Smooth muscle cell (in vitro differentiated cells): ENCODE measurements at regions not wholly inside any gene's neighbourhood (a gene's known extent, or its start where the extent isn't known, plus 50 kb on each side); places are given as distances from the start of the nearest gene placed in this dataset.

Experiments used
- DNase-seq: peaks from one replicate; lab custom pipeline; 2025; ENCODE audit not compliant: unreplicated experiment; lab: John Stamatoyannopoulos, UW
- H2AFZ ChIP-seq: fragments of 200-600 bp; sonication (generic); 2 replicates; pipeline ENCODE4 v1.6.0; 2016; ENCODE audit warnings: antibody characterized with exemption, low read depth, mild to moderate bottlenecking
- H3F3A ChIP-seq: fragments of 200-600 bp; sonication (generic); 2 replicates; pipeline ENCODE4 v1.6.0; 2017; ENCODE audit warnings: antibody characterized with exemption, low read depth
- H3K27ac ChIP-seq: fragments of 200-600 bp; sonication (generic); 2 replicates; pipeline ENCODE4 v1.5.1; 2016; ENCODE audit warnings: low read depth, mild to moderate bottlenecking
- H3K27me3 ChIP-seq: fragments of 200-600 bp; sonication (generic); 2 replicates; pipeline ENCODE4 v1.6.1; 2016; ENCODE audit warnings: low read depth, mild to moderate bottlenecking
- H3K36me3 ChIP-seq: fragments of 200-600 bp; sonication (generic); 2 replicates; pipeline ENCODE4 v1.5.1; 2016; ENCODE audit warnings: low read depth
- H3K4me1 ChIP-seq: fragments of 200-600 bp; sonication (generic); 2 replicates; pipeline ENCODE4 v1.5.1; 2016; ENCODE audit warnings: low read depth
- H3K4me2 ChIP-seq: fragments of 200-600 bp; sonication (generic); 2 replicates; pipeline ENCODE4 v1.6.0; 2016; ENCODE audit warnings: mild to moderate bottlenecking
- H3K4me3 ChIP-seq: fragments of 200-600 bp; sonication (generic); 2 replicates; pipeline ENCODE4 v1.5.1; 2016; ENCODE audit warnings: mild to moderate bottlenecking
- H3K79me2 ChIP-seq: fragments of 200-600 bp; sonication (generic); 2 replicates; pipeline ENCODE4 v1.6.0; 2016; ENCODE audit warnings: low read depth, mild to moderate bottlenecking
- H3K9ac ChIP-seq: fragments of 200-600 bp; sonication (generic); 2 replicates; pipeline ENCODE4 v1.6.0; 2016; ENCODE audit warnings: low read depth
- H3K9me3 ChIP-seq: fragments of 200-600 bp; sonication (generic); replicated peaks from 2 replicates; pipeline ENCODE4 v1.5.1; 2016; ENCODE audit warnings: low read depth
- H4K20me1 ChIP-seq: fragments of 200-600 bp; sonication (generic); 2 replicates; pipeline ENCODE4 v1.6.0; 2016; ENCODE audit warnings: low read depth
- WGBS: methylation state at CpG from one replicate; pipeline ENCODE4 v1.1.7; 2016; ENCODE audit warnings: low lambda C conversion rate; 5-methylcytosine and 5-hydroxymethylcytosine counted together
- TF ChIP-seq, protein P1 (sequence below): fragments of 200-600 bp; sonication (generic); IDR thresholded peaks from 2 replicates; pipeline ENCODE4 v1.5.1; 2017; ENCODE audit warnings: borderline replicate concordance, mild to moderate bottlenecking, antibody characterized with exemption; ENCODE audit not compliant: insufficient read depth, poor library complexity, severe bottlenecking

DNA sequence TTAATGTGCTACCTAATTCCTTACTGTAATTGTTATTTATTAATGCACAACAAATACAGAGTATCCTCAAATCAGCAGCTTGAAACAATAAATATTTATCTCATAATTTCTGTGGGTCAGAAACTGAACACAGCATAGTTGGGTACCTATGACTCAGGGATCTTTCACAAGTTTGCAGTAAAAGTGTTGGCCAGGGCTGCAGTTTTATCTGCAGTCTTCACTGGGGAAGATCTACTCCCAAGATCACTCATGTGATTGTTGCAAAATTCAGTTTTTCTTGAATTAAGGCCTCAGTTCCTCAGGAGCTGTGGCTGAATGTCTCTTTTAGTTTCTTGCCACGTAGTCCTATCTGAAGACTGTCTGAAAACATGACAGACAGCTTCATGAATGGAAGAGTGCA is 237.8 kb downstream of the ZWINT start:
- WGBS = 79% methylated on average over 1 of the region's 1 CpG
- Histone ChIP-seq H3K27ac (no peak overlapping the region), H3K9ac (no peak overlapping the region), H3K36me3 (no peaks in the 10 kb centered on the region), H3K27me3 (no peaks in the 10 kb centered on the region), H3K9me3 (no peaks in the 10 kb centered on the region), H3F3A (no peaks in the 10 kb centered on the region), H2AFZ (no peak overlapping the region), H3K4me3 (no peak overlapping the region), H3K4me1 (no peaks in the 10 kb centered on the region), H3K79me2 (no peaks in the 10 kb centered on the region), H4K20me1 (no peaks in the 10 kb centered on the region), H3K4me2 (no peak overlapping the region)
- TF ChIP-seq, protein P1, sequence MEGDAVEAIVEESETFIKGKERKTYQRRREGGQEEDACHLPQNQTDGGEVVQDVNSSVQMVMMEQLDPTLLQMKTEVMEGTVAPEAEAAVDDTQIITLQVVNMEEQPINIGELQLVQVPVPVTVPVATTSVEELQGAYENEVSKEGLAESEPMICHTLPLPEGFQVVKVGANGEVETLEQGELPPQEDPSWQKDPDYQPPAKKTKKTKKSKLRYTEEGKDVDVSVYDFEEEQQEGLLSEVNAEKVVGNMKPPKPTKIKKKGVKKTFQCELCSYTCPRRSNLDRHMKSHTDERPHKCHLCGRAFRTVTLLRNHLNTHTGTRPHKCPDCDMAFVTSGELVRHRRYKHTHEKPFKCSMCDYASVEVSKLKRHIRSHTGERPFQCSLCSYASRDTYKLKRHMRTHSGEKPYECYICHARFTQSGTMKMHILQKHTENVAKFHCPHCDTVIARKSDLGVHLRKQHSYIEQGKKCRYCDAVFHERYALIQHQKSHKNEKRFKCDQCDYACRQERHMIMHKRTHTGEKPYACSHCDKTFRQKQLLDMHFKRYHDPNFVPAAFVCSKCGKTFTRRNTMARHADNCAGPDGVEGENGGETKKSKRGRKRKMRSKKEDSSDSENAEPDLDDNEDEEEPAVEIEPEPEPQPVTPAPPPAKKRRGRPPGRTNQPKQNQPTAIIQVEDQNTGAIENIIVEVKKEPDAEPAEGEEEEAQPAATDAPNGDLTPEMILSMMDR = no peak
- DNase-seq = no peak

DNA sequence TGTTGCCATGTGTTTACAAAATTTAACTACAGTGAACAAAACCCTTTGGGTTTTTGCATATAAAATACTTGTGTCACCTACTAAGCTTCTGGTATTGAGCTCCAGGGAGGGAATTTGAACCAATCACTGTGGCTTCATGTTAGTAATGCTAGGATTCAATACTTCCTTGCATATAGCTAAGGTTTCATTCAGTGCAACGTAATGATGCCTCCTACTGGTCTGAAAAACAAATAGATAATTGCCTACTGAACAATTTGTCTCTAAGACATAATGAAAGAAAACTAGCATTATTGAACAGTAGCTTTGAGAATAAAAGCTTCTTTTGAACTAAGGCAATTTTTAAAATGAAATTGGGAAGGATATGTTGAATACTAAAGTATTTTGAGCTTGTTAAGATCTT is 244.4 kb downstream of the ZWINT start:
- H3K4me2 ChIP-seq = no peak overlapping the region
- TF ChIP-seq, protein P1 = peak; percentile 27

DNA sequence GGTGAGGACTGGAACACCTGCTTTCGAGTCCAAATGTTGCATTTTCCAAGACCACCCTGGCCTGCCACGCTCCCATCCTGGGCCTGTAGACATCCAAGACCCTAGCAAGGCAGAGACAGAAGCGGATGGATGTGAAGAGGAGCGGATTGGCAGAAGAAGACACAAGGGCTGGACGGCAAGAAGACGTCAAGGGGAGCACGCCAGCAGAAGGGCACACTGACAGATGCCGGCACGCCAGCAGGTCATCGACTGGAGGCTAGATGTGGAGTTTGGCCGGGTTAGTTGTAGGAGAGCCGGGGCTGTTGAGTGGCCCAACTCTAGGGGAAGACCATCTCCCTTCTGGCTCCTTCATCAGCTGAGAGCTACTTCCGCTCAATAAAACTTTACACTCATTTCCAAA is 251.6 kb downstream of the ZWINT start:
- H3K9ac ChIP-seq = no peak overlapping the region
- no peaks in the 10 kb centered on the region for H3K27me3 ChIP-seq
- H3K36me3 ChIP-seq = no peaks in the 10 kb centered on the region
- H3K4me3 ChIP-seq = no peak overlapping the region
- 96% methylated on average over 13 of the region's 13 CpGs for WGBS
- H3K27ac ChIP-seq = no peak overlapping the region
- H3F3A ChIP-seq = no peaks in the 10 kb centered on the region
- no peaks in the 10 kb centered on the region for H3K79me2 ChIP-seq
- no peaks in the 10 kb centered on the region for H3K9me3 ChIP-seq
- H3K4me2 ChIP-seq = no peak overlapping the region
- TF ChIP-seq, protein P1 = no peak
- no peak for DNase-seq
- no peak overlapping the region for H2AFZ ChIP-seq
- H3K4me1 ChIP-seq = no peaks in the 10 kb centered on the region
- no peaks in the 10 kb centered on the region for H4K20me1 ChIP-seq

More for the DNA sequence above, 244.4 kb downstream of the ZWINT start:
- H4K20me1 ChIP-seq = no peaks in the 10 kb centered on the region
- no peaks in the 10 kb centered on the region for H3K79me2 ChIP-seq
- no peak overlapping the region for H3K9ac ChIP-seq
- no peaks in the 10 kb centered on the region for H3K4me1 ChIP-seq
- no peaks in the 10 kb centered on the region for H3F3A ChIP-seq
- WGBS = 18% methylated on average over 1 of the region's 1 CpG
- no peak overlapping the region for H2AFZ ChIP-seq
- no peak overlapping the region for H3K27ac ChIP-seq
- no peaks in the 10 kb centered on the region for H3K27me3 ChIP-seq
- no peaks in the 10 kb centered on the region for H3K36me3 ChIP-seq
- no peak for DNase-seq
- no peaks in the 10 kb centered on the region for H3K9me3 ChIP-seq
- no peak overlapping the region for H3K4me3 ChIP-seq

DNA sequence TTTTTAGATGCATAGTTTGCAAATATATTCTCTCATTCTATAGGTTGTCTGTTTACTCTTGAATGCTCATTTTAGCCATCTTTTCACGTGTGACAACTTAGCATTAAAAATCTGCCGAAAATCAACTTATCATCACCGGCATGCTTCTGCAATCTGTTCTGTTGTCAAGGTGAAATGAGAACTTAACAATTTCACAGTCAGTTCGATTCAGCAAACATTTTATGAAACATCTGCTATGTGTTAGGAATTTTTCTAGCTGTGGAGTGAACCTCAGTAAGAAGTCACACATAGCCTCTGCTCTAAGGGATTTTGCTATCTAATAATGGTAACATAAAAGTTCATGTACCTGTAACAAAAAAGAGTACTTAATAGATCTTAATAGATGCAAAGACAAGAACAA is 256.1 kb downstream of the ZWINT start:
- H3K9ac ChIP-seq = no peak overlapping the region
- no peaks in the 10 kb centered on the region for H3F3A ChIP-seq
- no peak overlapping the region for H3K4me3 ChIP-seq
- H3K4me1 ChIP-seq = no peaks in the 10 kb centered on the region
- H3K4me2 ChIP-seq = no peak overlapping the region
- no peak for DNase-seq
- no peaks in the 10 kb centered on the region for H3K79me2 ChIP-seq
- TF ChIP-seq, protein P1 = no peak
- H3K27ac ChIP-seq = no peak overlapping the region
- no peak overlapping the region for H2AFZ ChIP-seq
- WGBS = 89% methylated on average over 4 of the region's 4 CpGs
- H3K36me3 ChIP-seq = no peaks in the 10 kb centered on the region
- no peaks in the 10 kb centered on the region for H3K9me3 ChIP-seq
- no peaks in the 10 kb centered on the region for H4K20me1 ChIP-seq
- no peaks in the 10 kb centered on the region for H3K27me3 ChIP-seq
